ENCODE measurements at regions not wholly inside any gene's neighbourhood (a gene's known extent, or its start where the extent isn't known, plus 50 kb on each side); places are given as distances from the start of the nearest gene placed in this dataset.

DNA sequence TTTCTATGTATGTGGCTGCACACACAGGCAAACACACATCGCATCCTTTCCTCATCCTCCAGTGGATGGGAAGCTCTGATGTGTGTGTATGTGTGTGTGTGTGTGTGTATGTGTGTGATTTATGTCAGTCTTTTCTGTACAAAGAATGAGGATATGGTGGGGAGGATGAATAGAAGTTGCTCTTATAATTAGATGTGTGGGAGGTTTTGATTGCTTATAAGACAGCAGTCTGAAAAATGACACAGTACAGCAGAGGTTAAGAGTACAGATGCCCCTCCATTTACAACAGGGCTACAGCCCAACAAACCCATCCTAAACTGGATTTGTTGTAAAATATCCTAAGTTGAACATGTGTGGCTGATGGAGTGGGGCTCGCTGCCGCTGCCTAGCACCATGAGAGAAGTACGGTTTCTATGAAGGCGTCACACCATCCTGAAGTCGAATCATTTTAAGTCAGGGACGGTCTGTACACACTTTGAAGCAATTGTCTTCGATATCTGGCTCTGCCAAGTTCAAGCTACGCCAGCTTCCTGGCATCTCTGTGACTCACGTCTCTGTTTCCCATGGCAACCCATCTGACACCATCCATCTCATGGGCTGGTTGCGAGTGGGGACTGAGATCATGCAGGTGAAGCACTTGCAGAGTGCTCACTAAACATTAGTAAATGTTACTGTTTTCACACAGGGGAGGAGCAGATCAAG, 252.6 kb downstream of the MYLK4 start:
- TF ChIP-seq SP1 (IDR thresholded peaks at IDR 0.05; ENCODE audit: low read depth) (no peak), SRF (IDR thresholded peaks at IDR 0.05; ENCODE audit: low read depth) (no peak), CBX3 (IDR thresholded peaks at IDR 0.05; ENCODE audit: low read depth) (no peak), ELF1 (IDR thresholded peaks at IDR 0.05; ENCODE audit: borderline replicate concordance, low read depth) (no peak), EZH2phosphoT487 (IDR thresholded peaks at IDR 0.05; ENCODE audit: borderline replicate concordance) (no peak), ZFX (IDR thresholded peaks at IDR 0.05) (no peak), SIN3A (IDR thresholded peaks at IDR 0.05; ENCODE audit: low read depth) (no peak), RAD21 (IDR thresholded peaks at IDR 0.05; ENCODE audit: low read depth) (no peak), EGR1 (IDR thresholded peaks at IDR 0.05; ENCODE audit: low read depth) (no peak), FOSL1 (IDR thresholded peaks at IDR 0.05; ENCODE audit: low read depth) (no peak), POLR2A (IDR thresholded peaks at IDR 0.05; ENCODE audit: borderline replicate concordance, extremely low read depth, insufficient read depth, insufficient read length) (no peak), JUND (IDR thresholded peaks at IDR 0.05) (no peak)
- TF ChIP-seq, protein P1, sequence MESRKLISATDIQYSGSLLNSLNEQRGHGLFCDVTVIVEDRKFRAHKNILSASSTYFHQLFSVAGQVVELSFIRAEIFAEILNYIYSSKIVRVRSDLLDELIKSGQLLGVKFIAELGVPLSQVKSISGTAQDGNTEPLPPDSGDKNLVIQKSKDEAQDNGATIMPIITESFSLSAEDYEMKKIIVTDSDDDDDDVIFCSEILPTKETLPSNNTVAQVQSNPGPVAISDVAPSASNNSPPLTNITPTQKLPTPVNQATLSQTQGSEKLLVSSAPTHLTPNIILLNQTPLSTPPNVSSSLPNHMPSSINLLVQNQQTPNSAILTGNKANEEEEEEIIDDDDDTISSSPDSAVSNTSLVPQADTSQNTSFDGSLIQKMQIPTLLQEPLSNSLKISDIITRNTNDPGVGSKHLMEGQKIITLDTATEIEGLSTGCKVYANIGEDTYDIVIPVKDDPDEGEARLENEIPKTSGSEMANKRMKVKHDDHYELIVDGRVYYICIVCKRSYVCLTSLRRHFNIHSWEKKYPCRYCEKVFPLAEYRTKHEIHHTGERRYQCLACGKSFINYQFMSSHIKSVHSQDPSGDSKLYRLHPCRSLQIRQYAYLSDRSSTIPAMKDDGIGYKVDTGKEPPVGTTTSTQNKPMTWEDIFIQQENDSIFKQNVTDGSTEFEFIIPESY (IDR thresholded peaks at IDR 0.05; ENCODE audit: extremely low read depth, insufficient replicate concordance, low read length), result no peak
- TF ChIP-seq, protein P2, sequence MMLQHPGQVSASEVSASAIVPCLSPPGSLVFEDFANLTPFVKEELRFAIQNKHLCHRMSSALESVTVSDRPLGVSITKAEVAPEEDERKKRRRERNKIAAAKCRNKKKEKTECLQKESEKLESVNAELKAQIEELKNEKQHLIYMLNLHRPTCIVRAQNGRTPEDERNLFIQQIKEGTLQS (IDR thresholded peaks at IDR 0.05), result no peak
- TF ChIP-seq, protein P3, sequence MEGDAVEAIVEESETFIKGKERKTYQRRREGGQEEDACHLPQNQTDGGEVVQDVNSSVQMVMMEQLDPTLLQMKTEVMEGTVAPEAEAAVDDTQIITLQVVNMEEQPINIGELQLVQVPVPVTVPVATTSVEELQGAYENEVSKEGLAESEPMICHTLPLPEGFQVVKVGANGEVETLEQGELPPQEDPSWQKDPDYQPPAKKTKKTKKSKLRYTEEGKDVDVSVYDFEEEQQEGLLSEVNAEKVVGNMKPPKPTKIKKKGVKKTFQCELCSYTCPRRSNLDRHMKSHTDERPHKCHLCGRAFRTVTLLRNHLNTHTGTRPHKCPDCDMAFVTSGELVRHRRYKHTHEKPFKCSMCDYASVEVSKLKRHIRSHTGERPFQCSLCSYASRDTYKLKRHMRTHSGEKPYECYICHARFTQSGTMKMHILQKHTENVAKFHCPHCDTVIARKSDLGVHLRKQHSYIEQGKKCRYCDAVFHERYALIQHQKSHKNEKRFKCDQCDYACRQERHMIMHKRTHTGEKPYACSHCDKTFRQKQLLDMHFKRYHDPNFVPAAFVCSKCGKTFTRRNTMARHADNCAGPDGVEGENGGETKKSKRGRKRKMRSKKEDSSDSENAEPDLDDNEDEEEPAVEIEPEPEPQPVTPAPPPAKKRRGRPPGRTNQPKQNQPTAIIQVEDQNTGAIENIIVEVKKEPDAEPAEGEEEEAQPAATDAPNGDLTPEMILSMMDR (IDR thresholded peaks at IDR 0.05 in 2 of 3, conservative IDR thresholded peaks at IDR 0.05 in 1 of 3; ENCODE audit: borderline replicate concordance in 1 of 3, insufficient read depth in 1 of 3, low read depth in 2 of 3, low read length in 2 of 3), result no peak
- H4K20me1 ChIP-seq (ENCODE audit: insufficient read depth), result no peaks in the 10 kb centered on the region
- H3K36me3 ChIP-seq (ENCODE audit: control insufficient read depth in 1 of 2, insufficient read depth in 2 of 2, low read length in 2 of 2), result no peaks in the 10 kb centered on the region
- ChIA-PET RAD21 (ENCODE audit: low non-redundant PET in 1 of 2, low total read pairs in 2 of 2, uncharacterized antibody in 2 of 2, unreplicated experiment in 2 of 2) (no interaction called here), POLR2A (no interaction called here), CTCF (no interaction called here)
- H3K4me3 ChIP-seq (replicated peaks in 1 of 2; ENCODE audit: low read depth in 1 of 2, low read length in 2 of 2), result no peak overlapping the region
- no peak for DNase-seq (ENCODE audit: low read depth, low spot score)
- ATAC-seq, result no peak
- H3K79me2 ChIP-seq (ENCODE audit: insufficient read depth, low read length), result no peaks in the 10 kb centered on the region
- no peak overlapping the region for H3K4me2 ChIP-seq (ENCODE audit: low read length)
- H3K27ac ChIP-seq (ENCODE audit: low read depth, low read length), result no peak overlapping the region
- intact Hi-C loops (cut with micrococcal nuclease), result no loop called here
- H2AFZ ChIP-seq (ENCODE audit: low read depth, low read length, poor library complexity, severe bottlenecking), result no peak overlapping the region
- no peaks in the 10 kb centered on the region for H3K9me3 ChIP-seq (ENCODE audit: control insufficient read depth in 1 of 2, insufficient read depth in 1 of 2, low read depth in 1 of 2, low read length in 2 of 2)
- H3K27me3 ChIP-seq (ENCODE audit: insufficient read depth, low read length), result no peaks in the 10 kb centered on the region
- BruUV-seq (replicated peaks), result no TSS peak
- H3K9me2 ChIP-seq (ENCODE audit: insufficient read depth), result no peaks in the 10 kb centered on the region
- no peaks in the 10 kb centered on the region for H3K4me1 ChIP-seq (ENCODE audit: control insufficient read depth in 1 of 2, insufficient read depth in 2 of 2, low read length in 2 of 2)
- no peak overlapping the region for H3K9ac ChIP-seq (ENCODE audit: low read length)

Measured in HCT116 (cell line).